Neural crest cell (in vitro differentiated cells): ENCODE measurements at regions not wholly inside any gene's neighbourhood (a gene's known extent, or its start where the extent isn't known, plus 50 kb on each side); places are given as distances from the start of the nearest gene placed in this dataset.

Experiments
- DNase-seq: peaks from one replicate; pipeline ENCODE4 v3.0.0; 2021; ENCODE audit warnings: low read depth, mixed read lengths, low spot score
- H3K27ac Mint-ChIP-seq: one replicate; pipeline ENCODE4 v1.8.0; 2021; ENCODE audit warnings: mild to moderate bottlenecking, mixed read lengths; ENCODE audit not compliant: unreplicated experiment
- H3K27me3 Mint-ChIP-seq: 2 replicates; pipeline ENCODE4 v1.8.0; 2021; ENCODE audit warnings: low read depth, mild to moderate bottlenecking, mixed read lengths
- H3K36me3 Mint-ChIP-seq: 2 replicates; pipeline ENCODE4 v1.8.0; 2021; ENCODE audit warnings: low read depth, mild to moderate bottlenecking, mixed read lengths
- H3K4me1 Mint-ChIP-seq: 2 replicates; pipeline ENCODE4 v1.8.0; 2021; ENCODE audit warnings: mixed read lengths
- H3K4me3 Mint-ChIP-seq: one replicate; pipeline ENCODE4 v1.8.0; 2021; ENCODE audit warnings: mild to moderate bottlenecking, mixed read lengths
- H3K9me3 Mint-ChIP-seq: 2 replicates; pipeline ENCODE4 v1.8.0; 2021; ENCODE audit warnings: mixed read lengths
- CTCF ChIP-seq: fragments of 200-600 bp; sonication (generic); conservative IDR thresholded peaks from 2 replicates; pipeline ENCODE4 v1.5.0; 2021; ENCODE audit warnings: antibody characterized with exemption, mild to moderate bottlenecking

GRCh38 chr1:5752746-5753548, 239.3 kb downstream of the NPHP4 start:
- Mint-ChIP-seq H3K4me3 (no peak overlapping the region), H3K4me1 (peaks cover 26% of the 10 kb centered on the region), H3K9me3 (no peaks in the 10 kb centered on the region), H3K36me3 (no peaks in the 10 kb centered on the region), H3K27me3 (no peaks in the 10 kb centered on the region), H3K27ac (peak overlapping the region; percentile 43)
- no peak for TF ChIP-seq CTCF
- DNase-seq, result no peak

- no peak for TF ChIP-seq CTCF
Observed at GRCh38 chr1:5751833-5752745, 240.1 kb downstream of the NPHP4 start.

GRCh38 chr1:5751163-5751540, 241.1 kb downstream of the NPHP4 start:
- no peaks in the 10 kb centered on the region for H3K27me3 Mint-ChIP-seq
- no peak overlapping the region for H3K27ac Mint-ChIP-seq
- no peak for TF ChIP-seq CTCF
- H3K9me3 Mint-ChIP-seq, result no peaks in the 10 kb centered on the region
- H3K36me3 Mint-ChIP-seq, result no peaks in the 10 kb centered on the region
- no peak for DNase-seq
- no peak overlapping the region for H3K4me3 Mint-ChIP-seq
- peaks cover 26% of the 10 kb centered on the region for H3K4me1 Mint-ChIP-seq

More at GRCh38 chr1:5751833-5752745, 240.1 kb downstream of the NPHP4 start:
- H3K27ac Mint-ChIP-seq, result no peak overlapping the region
- H3K36me3 Mint-ChIP-seq, result no peaks in the 10 kb centered on the region
- no peak overlapping the region for H3K4me3 Mint-ChIP-seq
- H3K4me1 Mint-ChIP-seq, result peaks cover 26% of the 10 kb centered on the region
- no peaks in the 10 kb centered on the region for H3K9me3 Mint-ChIP-seq
- H3K27me3 Mint-ChIP-seq, result no peaks in the 10 kb centered on the region
- DNase-seq, result no peak

GRCh38 chr1:5750186-5751162, 241.8 kb downstream of the NPHP4 start:
- H3K4me3 Mint-ChIP-seq, result no peak overlapping the region
- no peaks in the 10 kb centered on the region for H3K9me3 Mint-ChIP-seq
- no peak for TF ChIP-seq CTCF
- H3K27ac Mint-ChIP-seq, result no peak overlapping the region
- H3K36me3 Mint-ChIP-seq, result no peaks in the 10 kb centered on the region
- peaks cover 32% of the 10 kb centered on the region for H3K4me1 Mint-ChIP-seq
- H3K27me3 Mint-ChIP-seq, result no peaks in the 10 kb centered on the region
- DNase-seq, result no peak
